Neural cell (in vitro differentiated cells): ENCODE measurements at regions not wholly inside any gene's neighbourhood (a gene's known extent, or its start where the extent isn't known, plus 50 kb on each side); places are given as distances from the start of the nearest gene placed in this dataset.

ENCODE experiments used
- H2AFZ ChIP-seq: fragments of 200-600, 300-800 bp; sonication (generic), shearing (Covaris generic); 2 replicates; pipeline ENCODE4 v1.6.0; 2014; ENCODE audit warnings: low read depth, mild to moderate bottlenecking, antibody characterized with exemption, low read length, moderate library complexity
- H3F3A ChIP-seq: fragments of 200-600 bp; shearing (Covaris generic); 2 replicates; pipeline ENCODE4 v1.6.1; 2016; ENCODE audit warnings: mild to moderate bottlenecking, moderate library complexity, mixed read lengths, antibody characterized with exemption, low read length; ENCODE audit not compliant: insufficient read depth, poor library complexity, severe bottlenecking
- H3K27ac ChIP-seq: fragments of 200-600, 300-800 bp; sonication (generic), shearing (Covaris generic); 2 replicates; pipeline ENCODE4 v1.5.1; 2014; ENCODE audit warnings: mild to moderate bottlenecking, low read length, moderate library complexity
- H3K27me3 ChIP-seq: fragments of 300-800, 200-600 bp; sonication (generic), shearing (Covaris generic); 2 replicates; pipeline ENCODE4 v1.6.0; 2014; ENCODE audit warnings: mild to moderate bottlenecking, low read depth, low read length, moderate library complexity; ENCODE audit not compliant: insufficient read depth
- H3K36me3 ChIP-seq: fragments of 300-800, 200-600 bp; sonication (generic), shearing (Covaris generic); 2 replicates; pipeline ENCODE4 v1.5.1; 2014; ENCODE audit warnings: mild to moderate bottlenecking, antibody characterized with exemption, low read length, moderate library complexity; ENCODE audit not compliant: insufficient read depth
- H3K4me2 ChIP-seq: fragments of 300-800, 200-600 bp; sonication (generic), shearing (Covaris generic); 2 replicates; pipeline ENCODE4 v1.6.0; 2014; ENCODE audit warnings: mild to moderate bottlenecking, low read length
- H3K4me3 ChIP-seq: fragments of 300-800, 200-600 bp; sonication (generic), shearing (Covaris generic); 2 replicates; pipeline ENCODE4 v1.5.1; 2014; ENCODE audit warnings: mild to moderate bottlenecking, low read length, moderate library complexity
- H3K79me2 ChIP-seq: fragments of 200-600 bp; shearing (Covaris generic); replicated peaks from 2 replicates; pipeline ENCODE4 v1.6.0; 2014; ENCODE audit warnings: mild to moderate bottlenecking, low read length, moderate library complexity; ENCODE audit not compliant: insufficient read depth
- H3K9ac ChIP-seq: fragments of 300-800, 200-600 bp; sonication (generic), shearing (Covaris generic); 2 replicates; pipeline ENCODE4 v1.6.1; 2016; ENCODE audit warnings: mild to moderate bottlenecking, low read length, mixed read lengths
- H3K9me2 ChIP-seq: fragments of 200-600 bp; shearing (Covaris generic); 2 replicates; pipeline ENCODE4 v1.6.1; 2016; ENCODE audit warnings: mild to moderate bottlenecking, low read length, mixed read lengths; ENCODE audit not compliant: insufficient read depth
- H3K9me3 ChIP-seq: fragments of 200-600, 300-800 bp; sonication (generic), shearing (Covaris generic); 2 replicates; pipeline ENCODE4 v1.6.1; 2016; ENCODE audit warnings: mild to moderate bottlenecking, mixed run types, low read length, moderate library complexity, mixed read lengths
- H4K20me1 ChIP-seq: fragments of 200-600 bp; shearing (Covaris generic); 2 replicates; pipeline ENCODE4 v1.6.1; 2016; ENCODE audit warnings: mild to moderate bottlenecking, mixed run types; ENCODE audit not compliant: insufficient read depth
- CTCF ChIP-seq: fragments of 450-650 bp; IDR thresholded peaks from 2 replicates; pipeline ENCODE4 v1.5.1; 2014; ENCODE audit warnings: antibody characterized with exemption, mild to moderate bottlenecking, moderate library complexity; ENCODE audit not compliant: poor library complexity, severe bottlenecking
- EP300 ChIP-seq: fragments of 450-650 bp; conservative IDR thresholded peaks from 2 replicates; pipeline ENCODE4 v1.6.1; 2014; ENCODE audit warnings: antibody characterized with exemption, mild to moderate bottlenecking, moderate library complexity; ENCODE audit not compliant: poor library complexity, severe bottlenecking
- EZH2 ChIP-seq: fragments of 200-600, 300-800 bp; shearing (Covaris generic), sonication (generic); IDR thresholded peaks from 2 replicates; pipeline ENCODE4 v1.6.1; 2014; ENCODE audit warnings: antibody characterized with exemption, low read length, borderline replicate concordance, mild to moderate bottlenecking; ENCODE audit not compliant: insufficient read depth, poor library complexity, severe bottlenecking
- MXI1 ChIP-seq: fragments of 450-650 bp; conservative IDR thresholded peaks from 2 replicates; pipeline ENCODE4 v1.6.1; 2014; ENCODE audit warnings: antibody characterized with exemption, mild to moderate bottlenecking; ENCODE audit not compliant: poor library complexity, severe bottlenecking
- POLR2AphosphoS5 ChIP-seq: IDR thresholded peaks from 2 replicates; pipeline ENCODE4 v1.6.1; 2012
- RAD21 ChIP-seq: fragments of 450-650 bp; conservative IDR thresholded peaks from 2 replicates; pipeline ENCODE4 v1.6.1; 2014; ENCODE audit warnings: antibody characterized with exemption, mild to moderate bottlenecking, moderate library complexity
- REST ChIP-seq: IDR thresholded peaks from 2 replicates; pipeline ENCODE4 v1.6.1; 2012; ENCODE audit warnings: borderline replicate concordance
- SMC3 ChIP-seq: fragments of 450-650 bp; conservative IDR thresholded peaks from 2 replicates; pipeline ENCODE4 v1.6.1; 2014; ENCODE audit warnings: antibody characterized with exemption, mild to moderate bottlenecking, moderate library complexity; ENCODE audit not compliant: poor library complexity
- TAF1 ChIP-seq: IDR thresholded peaks from 2 replicates; pipeline ENCODE4 v1.6.1; 2012; ENCODE audit warnings: low read depth

GRCh38 chrX:139222511-139223200 is 307.9 kb upstream of the F9 start:
- H3K79me2 ChIP-seq = no peaks in the 10 kb centered on the region
- no peaks in the 10 kb centered on the region for H3K27me3 ChIP-seq
- TF ChIP-seq RAD21 (no peak), POLR2AphosphoS5 (no peak), EP300 (no peak), TAF1 (no peak), REST (no peak), CTCF (no peak), SMC3 (no peak)
- H3K9ac ChIP-seq = no peak overlapping the region
- H4K20me1 ChIP-seq = no peaks in the 10 kb centered on the region
- H2AFZ ChIP-seq = no peak overlapping the region
- no peaks in the 10 kb centered on the region for H3K36me3 ChIP-seq
- H3K4me2 ChIP-seq = no peak overlapping the region
- no peak overlapping the region for H3K27ac ChIP-seq
- H3K4me3 ChIP-seq = no peak overlapping the region
- H3F3A ChIP-seq = no peaks in the 10 kb centered on the region
- H3K9me2 ChIP-seq = no peaks in the 10 kb centered on the region
- H3K9me3 ChIP-seq = no peaks in the 10 kb centered on the region

- TF ChIP-seq MXI1 = no peak
- no peak for TF ChIP-seq TAF1
- no peak for TF ChIP-seq RAD21
- TF ChIP-seq CTCF = no peak
- no peak for TF ChIP-seq POLR2AphosphoS5
- TF ChIP-seq SMC3 = no peak
- TF ChIP-seq REST = no peak
- TF ChIP-seq EP300 = no peak
- no peak for TF ChIP-seq EZH2
- H3K9me2 ChIP-seq = no peaks in the 10 kb centered on the region
- H3K9me3 ChIP-seq = no peaks in the 10 kb centered on the region
- H3K79me2 ChIP-seq = no peaks in the 10 kb centered on the region
- H3K9ac ChIP-seq = no peak overlapping the region
- no peaks in the 10 kb centered on the region for H3F3A ChIP-seq
- H3K27ac ChIP-seq = no peak overlapping the region
- no peak overlapping the region for H3K4me3 ChIP-seq
- no peaks in the 10 kb centered on the region for H3K36me3 ChIP-seq
- no peaks in the 10 kb centered on the region for H3K27me3 ChIP-seq
- H4K20me1 ChIP-seq = no peaks in the 10 kb centered on the region
- no peak overlapping the region for H3K4me2 ChIP-seq
- H2AFZ ChIP-seq = no peak overlapping the region
Observed at GRCh38 chrX:139213241-139213709, 317.3 kb upstream of the F9 start.
